ENCODE measurements at regions not wholly inside any gene's neighbourhood (a gene's known extent, or its start where the extent isn't known, plus 50 kb on each side); places are given as distances from the start of the nearest gene placed in this dataset.

- ATAC-seq, result no peak
- no peak for TF ChIP-seq BACH2 (CRISPR knock-in tag; IDR thresholded peaks at IDR 0.05; ENCODE audit: borderline replicate concordance)
- TF ChIP-seq ZFP30 (CRISPR knock-in tag; IDR thresholded peaks at IDR 0.05), result no peak
- TF ChIP-seq OSR1 (CRISPR knock-in tag; IDR thresholded peaks at IDR 0.05), result no peak
- no peak for TF ChIP-seq ZFP3 (CRISPR knock-in tag; IDR thresholded peaks at IDR 0.05)
- TF ChIP-seq ARNTL (CRISPR knock-in tag; IDR thresholded peaks at IDR 0.05; ENCODE audit: borderline replicate concordance, low read depth), result no peak
- no peak for TF ChIP-seq ZC3H10 (CRISPR knock-in tag; IDR thresholded peaks at IDR 0.05)
- TF ChIP-seq SNAI2 (CRISPR knock-in tag; IDR thresholded peaks at IDR 0.05), result no peak
- TF ChIP-seq ZNF70 (CRISPR knock-in tag; IDR thresholded peaks at IDR 0.05), result no peak
- TF ChIP-seq TSHZ2 (CRISPR knock-in tag; IDR thresholded peaks at IDR 0.05), result no peak
- TF ChIP-seq CREB5 (CRISPR knock-in tag; IDR thresholded peaks at IDR 0.05; ENCODE audit: low read depth), result no peak
- TF ChIP-seq PATZ1 (CRISPR knock-in tag; IDR thresholded peaks at IDR 0.05; ENCODE audit: borderline replicate concordance), result no peak
- no peak for TF ChIP-seq POU6F1 (CRISPR knock-in tag; IDR thresholded peaks at IDR 0.05; ENCODE audit: borderline replicate concordance, low read depth)
- TF ChIP-seq TOX (CRISPR knock-in tag; IDR thresholded peaks at IDR 0.05; ENCODE audit: borderline replicate concordance), result no peak
- TF ChIP-seq ZNF8 (CRISPR knock-in tag; IDR thresholded peaks at IDR 0.05), result no peak
Measured at GRCh38 chr13:106660746-106661625, 93.0 kb upstream of the ARGLU1 start.

- ATAC-seq, result no peak
- TF ChIP-seq RARB (CRISPR knock-in tag; IDR thresholded peaks at IDR 0.05) (no peak), SNAI2 (CRISPR knock-in tag; IDR thresholded peaks at IDR 0.05) (no peak), ZFP3 (CRISPR knock-in tag; IDR thresholded peaks at IDR 0.05) (0 out of 2 replicates have a peak, but pooled peaks have one; percentile 42), ZFP30 (CRISPR knock-in tag; IDR thresholded peaks at IDR 0.05) (no peak), ARNTL (CRISPR knock-in tag; IDR thresholded peaks at IDR 0.05; ENCODE audit: borderline replicate concordance, low read depth) (no peak), ZNF565 (CRISPR knock-in tag; conservative IDR thresholded peaks at IDR 0.05; ENCODE audit: low read depth) (no peak), CREB5 (CRISPR knock-in tag; IDR thresholded peaks at IDR 0.05; ENCODE audit: low read depth) (no peak), TOX (CRISPR knock-in tag; IDR thresholded peaks at IDR 0.05; ENCODE audit: borderline replicate concordance) (no peak), OSR1 (CRISPR knock-in tag; IDR thresholded peaks at IDR 0.05) (no peak), ISL1 (CRISPR knock-in tag; IDR thresholded peaks at IDR 0.05) (no peak), TCF4 (CRISPR knock-in tag; IDR thresholded peaks at IDR 0.05; ENCODE audit: borderline replicate concordance) (0 out of 2 replicates have a peak, but pooled peaks have one; percentile 21), PPARA (CRISPR knock-in tag; IDR thresholded peaks at IDR 0.05; ENCODE audit: borderline replicate concordance) (no peak)
Measured at GRCh38 chr13:106657104-106657503, 89.2 kb upstream of the ARGLU1 start.

GRCh38 chr13:106656186-106656585 is 88.2 kb upstream of the ARGLU1 start:
- no peak for ATAC-seq
- TF ChIP-seq ZNF565 (CRISPR knock-in tag; conservative IDR thresholded peaks at IDR 0.05; ENCODE audit: low read depth) (no peak), ISL1 (CRISPR knock-in tag; IDR thresholded peaks at IDR 0.05) (no peak; the same call in 1 of the 2 replicates), ZC3H10 (CRISPR knock-in tag; IDR thresholded peaks at IDR 0.05) (no peak), TCF4 (CRISPR knock-in tag; IDR thresholded peaks at IDR 0.05; ENCODE audit: borderline replicate concordance) (no peak), PATZ1 (CRISPR knock-in tag; IDR thresholded peaks at IDR 0.05; ENCODE audit: borderline replicate concordance) (no peak), ARNTL (CRISPR knock-in tag; IDR thresholded peaks at IDR 0.05; ENCODE audit: borderline replicate concordance, low read depth) (no peak), RARB (CRISPR knock-in tag; IDR thresholded peaks at IDR 0.05) (no peak), TOX (CRISPR knock-in tag; IDR thresholded peaks at IDR 0.05; ENCODE audit: borderline replicate concordance) (no peak), ZFP3 (CRISPR knock-in tag; IDR thresholded peaks at IDR 0.05) (no peak), TSHZ2 (CRISPR knock-in tag; IDR thresholded peaks at IDR 0.05) (no peak), SNAI2 (CRISPR knock-in tag; IDR thresholded peaks at IDR 0.05) (no peak), ZNF70 (CRISPR knock-in tag; IDR thresholded peaks at IDR 0.05) (no peak)
